ENCODE measurements at regions not wholly inside any gene's neighbourhood (a gene's known extent, or its start where the extent isn't known, plus 50 kb on each side); places are given as distances from the start of the nearest gene placed in this dataset.

DNA sequence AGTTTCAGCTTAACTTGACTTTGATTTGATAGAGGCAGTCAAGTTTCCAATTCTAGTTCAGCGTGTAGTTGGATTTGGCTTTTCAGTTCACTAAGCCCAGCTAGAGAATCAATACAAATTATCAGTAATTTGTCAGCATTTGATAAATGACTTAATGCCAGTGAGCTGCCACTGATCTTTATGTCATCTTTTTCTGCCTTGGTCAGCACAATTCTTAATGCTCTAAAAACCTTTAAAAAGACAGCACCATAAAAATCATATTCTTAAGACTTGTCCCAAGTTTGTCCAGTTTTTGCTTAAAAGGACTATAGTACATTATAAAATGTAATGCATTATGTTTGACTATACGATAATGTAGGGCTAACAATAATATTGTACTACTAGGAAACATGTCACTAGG lies 920.5 kb downstream of the LRFN5 start:
- DNase-seq = no peak
- TF ChIP-seq, protein P1, sequence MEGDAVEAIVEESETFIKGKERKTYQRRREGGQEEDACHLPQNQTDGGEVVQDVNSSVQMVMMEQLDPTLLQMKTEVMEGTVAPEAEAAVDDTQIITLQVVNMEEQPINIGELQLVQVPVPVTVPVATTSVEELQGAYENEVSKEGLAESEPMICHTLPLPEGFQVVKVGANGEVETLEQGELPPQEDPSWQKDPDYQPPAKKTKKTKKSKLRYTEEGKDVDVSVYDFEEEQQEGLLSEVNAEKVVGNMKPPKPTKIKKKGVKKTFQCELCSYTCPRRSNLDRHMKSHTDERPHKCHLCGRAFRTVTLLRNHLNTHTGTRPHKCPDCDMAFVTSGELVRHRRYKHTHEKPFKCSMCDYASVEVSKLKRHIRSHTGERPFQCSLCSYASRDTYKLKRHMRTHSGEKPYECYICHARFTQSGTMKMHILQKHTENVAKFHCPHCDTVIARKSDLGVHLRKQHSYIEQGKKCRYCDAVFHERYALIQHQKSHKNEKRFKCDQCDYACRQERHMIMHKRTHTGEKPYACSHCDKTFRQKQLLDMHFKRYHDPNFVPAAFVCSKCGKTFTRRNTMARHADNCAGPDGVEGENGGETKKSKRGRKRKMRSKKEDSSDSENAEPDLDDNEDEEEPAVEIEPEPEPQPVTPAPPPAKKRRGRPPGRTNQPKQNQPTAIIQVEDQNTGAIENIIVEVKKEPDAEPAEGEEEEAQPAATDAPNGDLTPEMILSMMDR (IDR thresholded peaks at IDR 0.05; ENCODE audit: low read depth, low read length) = no peak
- H3K4me3 ChIP-seq (ENCODE audit: low read depth, low read length) = no peak overlapping the region

GRCh38 chr14:42523666-42524065 lies 917.0 kb downstream of the LRFN5 start:
- Histone ChIP-seq H3K4me3 (ENCODE audit: low read depth, low read length) (no peak overlapping the region), H3K27me3 (no peaks in the 10 kb centered on the region), H3K36me3 (no peaks in the 10 kb centered on the region), H3K9me3 (no peaks in the 10 kb centered on the region), H3K4me1 (no peaks in the 10 kb centered on the region)
- no peak for DNase-seq
- TF ChIP-seq, protein P1 (IDR thresholded peaks at IDR 0.05; ENCODE audit: low read depth, low read length) = no peak

More for the DNA sequence above, 920.5 kb downstream of the LRFN5 start:
- Histone ChIP-seq H3K36me3 (no peaks in the 10 kb centered on the region), H3K4me1 (no peaks in the 10 kb centered on the region), H3K27me3 (no peaks in the 10 kb centered on the region), H3K9me3 (no peaks in the 10 kb centered on the region)

DNA sequence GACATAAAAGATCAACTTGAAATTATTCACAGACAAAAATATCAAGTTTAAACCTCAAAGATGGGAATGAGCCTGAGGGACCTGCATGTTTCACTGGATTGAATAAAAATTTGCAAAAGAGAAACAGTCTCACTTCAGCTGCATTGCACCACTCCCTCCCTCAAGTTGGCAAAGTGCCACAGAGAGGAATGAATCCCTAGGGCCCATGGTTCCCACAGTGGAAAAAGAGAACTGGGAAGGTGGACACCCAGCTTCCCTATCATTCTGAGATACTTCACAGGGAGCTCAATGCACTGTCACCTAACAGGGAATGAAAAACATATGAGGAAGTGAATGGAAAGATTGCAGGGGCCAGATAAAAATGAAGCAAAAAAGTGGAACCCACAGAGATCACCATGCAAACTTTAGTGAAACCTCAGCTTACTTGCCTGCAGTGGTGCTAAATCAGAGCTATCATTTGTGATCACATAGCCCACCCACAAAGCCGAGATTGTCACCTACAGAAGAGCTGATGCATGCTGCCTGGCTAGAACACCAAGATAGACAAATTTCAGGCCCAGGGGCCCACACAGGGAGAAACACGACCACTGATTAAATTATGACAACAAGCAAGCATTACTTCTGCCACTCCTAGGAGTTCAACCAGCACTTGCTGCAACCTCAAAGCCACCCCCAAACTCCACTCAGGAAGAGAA lies 911.3 kb downstream of the LRFN5 start:
- Histone ChIP-seq H3K4me1 (no peaks in the 10 kb centered on the region), H3K9me3 (no peaks in the 10 kb centered on the region), H3K36me3 (no peaks in the 10 kb centered on the region), H3K4me3 (ENCODE audit: low read depth, low read length) (no peak overlapping the region), H3K27me3 (no peaks in the 10 kb centered on the region)
- TF ChIP-seq, protein P1 (IDR thresholded peaks at IDR 0.05; ENCODE audit: low read depth, low read length) = no peak
- DNase-seq = no peak

GRCh38 chr14:42513837-42514236 lies 907.2 kb downstream of the LRFN5 start:
- Histone ChIP-seq H3K4me3 (ENCODE audit: low read depth, low read length) (no peak overlapping the region), H3K36me3 (no peaks in the 10 kb centered on the region), H3K9me3 (no peaks in the 10 kb centered on the region), H3K27me3 (no peaks in the 10 kb centered on the region), H3K4me1 (no peaks in the 10 kb centered on the region)
- no peak for DNase-seq
- TF ChIP-seq, protein P1 (IDR thresholded peaks at IDR 0.05; ENCODE audit: low read depth, low read length) = no peak

- H3K4me3 ChIP-seq (ENCODE audit: low read depth, low read length) = no peak overlapping the region
- no peaks in the 10 kb centered on the region for H3K4me1 ChIP-seq
These were observed 903.4 kb downstream of the LRFN5 start for GRCh38 chr14:42510071-42510470.

More at GRCh38 chr14:42510071-42510470, 903.4 kb downstream of the LRFN5 start:
- Histone ChIP-seq H3K27me3 (no peaks in the 10 kb centered on the region), H3K9me3 (no peaks in the 10 kb centered on the region), H3K36me3 (no peaks in the 10 kb centered on the region)
- DNase-seq = no peak
- TF ChIP-seq, protein P1 (IDR thresholded peaks at IDR 0.05; ENCODE audit: low read depth, low read length) = no peak

Data from BE2C (cell line).